ENCODE measurements at regions not wholly inside any gene's neighbourhood (a gene's known extent, or its start where the extent isn't known, plus 50 kb on each side); places are given as distances from the start of the nearest gene placed in this dataset.

- TF ChIP-seq, protein P1, sequence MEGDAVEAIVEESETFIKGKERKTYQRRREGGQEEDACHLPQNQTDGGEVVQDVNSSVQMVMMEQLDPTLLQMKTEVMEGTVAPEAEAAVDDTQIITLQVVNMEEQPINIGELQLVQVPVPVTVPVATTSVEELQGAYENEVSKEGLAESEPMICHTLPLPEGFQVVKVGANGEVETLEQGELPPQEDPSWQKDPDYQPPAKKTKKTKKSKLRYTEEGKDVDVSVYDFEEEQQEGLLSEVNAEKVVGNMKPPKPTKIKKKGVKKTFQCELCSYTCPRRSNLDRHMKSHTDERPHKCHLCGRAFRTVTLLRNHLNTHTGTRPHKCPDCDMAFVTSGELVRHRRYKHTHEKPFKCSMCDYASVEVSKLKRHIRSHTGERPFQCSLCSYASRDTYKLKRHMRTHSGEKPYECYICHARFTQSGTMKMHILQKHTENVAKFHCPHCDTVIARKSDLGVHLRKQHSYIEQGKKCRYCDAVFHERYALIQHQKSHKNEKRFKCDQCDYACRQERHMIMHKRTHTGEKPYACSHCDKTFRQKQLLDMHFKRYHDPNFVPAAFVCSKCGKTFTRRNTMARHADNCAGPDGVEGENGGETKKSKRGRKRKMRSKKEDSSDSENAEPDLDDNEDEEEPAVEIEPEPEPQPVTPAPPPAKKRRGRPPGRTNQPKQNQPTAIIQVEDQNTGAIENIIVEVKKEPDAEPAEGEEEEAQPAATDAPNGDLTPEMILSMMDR (IDR thresholded peaks at IDR 0.05) = no peak
- no peak for TF ChIP-seq POLR2A (IDR thresholded peaks at IDR 0.05)
Observed at GRCh38 chr6:6534399-6534798, 54.1 kb upstream of the LY86 start.
